Kidney glomerular epithelial cell (primary cell): ENCODE measurements at regions not wholly inside any gene's neighbourhood (a gene's known extent, or its start where the extent isn't known, plus 50 kb on each side); places are given as distances from the start of the nearest gene placed in this dataset.

ENCODE experiments used
- DNase-seq: peaks from one replicate; lab custom pipeline; 2025; lab: John Stamatoyannopoulos, UW

GRCh38 chr7:109126404-109127050, 556.9 kb downstream of the DNAJB9 start:
- no peak for DNase-seq

- no peak for DNase-seq
These were observed 557.5 kb downstream of the DNAJB9 start for GRCh38 chr7:109127145-109127544.

- no peak for DNase-seq
These were observed 561.5 kb downstream of the DNAJB9 start for GRCh38 chr7:109131141-109131540.

GRCh38 chr7:109136893-109137292, 567.2 kb downstream of the DNAJB9 start:
- DNase-seq: no peak

GRCh38 chr7:109154748-109155147, 585.1 kb downstream of the DNAJB9 start:
- DNase-seq: no peak

- no peak for DNase-seq
These were observed 588.6 kb downstream of the DNAJB9 start for GRCh38 chr7:109158246-109158645.

DNA sequence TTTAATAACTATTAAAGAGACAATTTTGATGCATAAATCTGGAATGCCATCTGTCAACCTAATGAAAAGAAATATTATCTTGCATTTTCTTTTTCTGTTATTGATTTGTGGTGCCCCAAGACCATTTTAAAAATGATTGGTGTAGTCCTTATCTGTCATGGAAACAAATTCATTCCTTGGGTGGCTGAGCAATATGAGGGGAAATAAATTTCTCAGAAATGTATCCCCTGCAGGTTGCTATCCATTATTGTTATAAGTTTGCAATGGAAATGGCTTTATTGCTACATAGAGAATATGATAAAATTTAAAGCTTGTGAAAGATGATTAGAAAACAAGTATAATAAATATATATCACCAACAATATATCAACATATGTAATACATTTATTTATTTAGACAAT, 607.0 kb downstream of the DNAJB9 start:
- no peak for DNase-seq

DNA sequence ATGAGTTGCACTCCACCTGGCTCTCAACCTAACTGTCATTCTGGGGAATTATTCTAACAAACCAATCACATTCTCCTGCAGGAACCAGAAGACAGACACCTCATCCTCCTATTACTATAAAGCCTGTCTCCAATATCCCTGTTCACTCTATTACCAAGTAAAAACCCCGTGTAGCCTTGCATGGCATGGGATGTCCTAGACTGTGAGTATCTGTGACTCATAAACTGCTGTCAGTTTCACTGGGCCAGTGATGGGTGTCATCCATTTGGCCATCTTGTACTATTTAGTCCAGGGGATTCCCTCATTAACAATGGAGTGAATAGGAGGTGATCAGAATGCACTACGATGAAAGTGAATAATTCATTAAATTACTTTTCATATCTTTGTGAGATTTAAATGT, 608.7 kb downstream of the DNAJB9 start:
- DNase-seq: no peak

- no peak for DNase-seq
These were observed 609.9 kb downstream of the DNAJB9 start for GRCh38 chr7:109179601-109180000.

- no peak for DNase-seq
These were observed 621.2 kb downstream of the DNAJB9 start for GRCh38 chr7:109190766-109191398.

- no peak for DNase-seq
These were observed 636.5 kb downstream of the DNAJB9 start for GRCh38 chr7:109206196-109206595.

GRCh38 chr7:109213081-109213480, 643.4 kb downstream of the DNAJB9 start:
- DNase-seq: no peak

GRCh38 chr7:109215341-109215740, 645.7 kb downstream of the DNAJB9 start:
- DNase-seq: no peak

GRCh38 chr7:109224100-109224499, 654.4 kb downstream of the DNAJB9 start:
- DNase-seq: no peak

DNA sequence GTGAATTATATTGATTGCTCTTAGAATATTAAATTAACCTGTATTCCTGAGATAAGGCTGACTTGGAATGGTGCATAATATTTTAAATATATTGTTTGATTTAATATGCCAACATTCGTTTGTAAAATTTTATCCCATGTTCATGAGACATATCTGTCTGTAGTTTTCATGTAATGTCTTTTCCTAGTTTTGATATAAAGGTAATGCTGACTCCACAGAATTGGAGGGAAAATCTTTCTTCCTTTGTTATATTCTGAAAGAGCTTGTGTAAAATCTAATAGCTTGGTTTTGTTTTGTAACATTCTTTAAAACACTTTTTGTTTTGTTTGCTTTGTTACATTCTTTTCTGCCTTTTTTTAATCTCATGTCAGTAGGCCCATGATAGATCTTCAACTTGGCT, 657.0 kb downstream of the DNAJB9 start:
- DNase-seq: no peak

DNA sequence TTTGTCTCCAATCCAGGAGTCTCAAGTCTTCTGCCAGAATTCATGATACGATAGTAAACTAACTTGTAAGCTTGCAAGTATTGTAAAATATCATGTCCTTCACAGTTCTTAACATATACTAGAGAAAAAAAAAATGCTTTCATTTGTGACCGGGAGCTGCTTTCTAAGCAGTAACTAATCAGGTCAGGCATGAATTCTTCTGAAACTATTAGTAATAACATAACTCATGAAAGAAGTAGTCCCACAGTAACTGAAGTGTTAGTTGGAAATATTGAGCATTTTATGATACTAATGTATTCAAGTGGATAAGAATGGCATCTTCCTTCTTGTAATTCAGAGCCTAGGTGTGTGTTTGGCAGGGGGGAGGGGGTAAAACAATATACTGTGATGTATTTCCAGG, 665.6 kb downstream of the DNAJB9 start:
- no peak for DNase-seq

- DNase-seq: no peak
These were observed 676.8 kb downstream of the DNAJB9 start for GRCh38 chr7:109246330-109247077.

DNA sequence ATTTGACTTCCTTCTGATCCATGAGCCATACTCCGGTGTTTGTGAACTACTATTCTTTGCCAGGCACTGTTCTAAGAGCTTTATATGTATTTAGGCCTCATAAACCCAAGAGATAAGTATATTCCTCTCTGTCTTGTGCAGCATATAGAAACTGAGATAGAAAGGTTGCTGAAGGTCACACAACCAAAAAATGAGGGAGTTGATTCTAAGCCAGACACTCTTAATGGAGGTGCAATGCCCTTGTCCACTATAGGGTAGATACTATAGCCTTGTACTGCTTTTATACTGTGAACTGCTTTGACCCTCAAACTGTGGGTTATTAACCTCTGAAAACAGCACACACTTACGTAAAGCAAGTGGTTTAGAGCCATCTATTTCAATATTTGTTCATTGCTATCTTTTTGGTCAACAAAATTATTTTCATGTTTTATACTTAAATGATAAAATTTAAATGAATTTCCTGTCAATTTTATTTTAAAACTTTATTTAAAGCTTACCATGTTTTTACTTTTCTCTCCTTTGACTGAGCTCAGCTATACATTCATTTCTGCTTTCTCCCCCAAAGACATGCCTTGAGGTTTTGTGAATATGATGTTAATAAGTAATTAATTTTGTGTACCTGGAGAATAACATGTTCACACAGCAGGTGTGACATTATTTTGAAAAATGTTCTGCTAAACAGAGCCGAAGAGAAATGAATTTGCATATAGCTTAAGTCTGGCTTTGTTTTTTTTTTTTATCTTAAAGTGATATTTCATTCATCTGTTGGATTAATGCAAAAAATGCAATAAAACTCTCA, 687.3 kb downstream of the DNAJB9 start:
- DNase-seq: no peak

GRCh38 chr7:109259151-109259550, 689.5 kb downstream of the DNAJB9 start:
- no peak for DNase-seq

DNA sequence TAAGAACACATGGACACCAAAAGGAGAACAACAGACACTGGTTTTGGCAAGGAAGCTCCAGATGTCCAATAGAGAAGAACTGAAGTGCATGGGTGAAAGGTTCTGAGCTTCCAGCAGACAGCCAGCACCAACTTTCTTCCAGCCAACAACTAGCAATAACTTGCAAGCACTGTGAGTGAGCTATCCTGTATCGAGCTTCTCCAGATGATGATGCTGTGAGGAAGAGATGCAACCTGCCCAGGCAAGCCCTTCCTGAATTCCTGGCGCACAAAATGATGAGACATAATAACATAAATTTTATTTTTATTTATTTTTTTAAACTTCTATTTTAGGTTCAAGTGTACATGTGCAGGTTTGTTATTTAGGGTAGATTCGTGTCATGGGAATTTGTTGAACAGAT, 692.1 kb downstream of the DNAJB9 start:
- no peak for DNase-seq

DNA sequence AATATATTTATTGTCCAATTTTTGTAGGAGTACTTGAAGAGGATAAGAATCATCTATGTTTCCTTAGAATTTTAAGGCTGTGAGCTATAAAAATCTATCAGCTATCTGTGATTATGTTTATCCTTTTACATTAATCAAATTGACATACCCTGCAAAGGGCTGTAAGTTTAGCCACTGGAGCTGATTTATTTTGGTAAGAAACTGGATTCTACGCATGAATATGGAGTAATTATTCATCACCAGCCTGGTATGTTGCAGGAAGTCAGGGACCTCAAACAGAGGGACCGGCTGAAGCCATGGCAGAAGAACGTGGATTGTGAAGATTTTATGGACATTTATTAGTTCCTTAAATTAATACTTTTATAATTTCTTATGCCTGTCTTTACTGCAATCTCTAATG, 696.9 kb downstream of the DNAJB9 start:
- DNase-seq: no peak

DNA sequence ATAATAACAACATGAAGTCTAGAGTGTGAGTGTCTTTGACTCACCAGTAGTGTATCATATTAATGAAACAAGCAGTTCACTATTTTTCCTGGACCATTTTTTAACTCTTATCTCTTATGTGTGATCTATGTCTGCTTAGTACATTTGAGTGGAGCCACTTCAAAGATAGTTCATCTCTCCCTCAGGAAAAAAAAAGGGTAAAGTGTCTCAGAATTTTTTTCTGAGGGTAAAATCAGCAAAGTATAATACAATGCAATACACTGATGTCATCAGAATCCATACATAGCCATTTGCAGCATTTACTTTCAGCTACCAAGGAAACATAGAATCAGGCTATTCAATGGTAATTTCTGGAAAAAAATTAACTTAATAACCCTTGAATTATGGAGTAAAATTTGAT, 706.7 kb downstream of the DNAJB9 start:
- DNase-seq: no peak

DNA sequence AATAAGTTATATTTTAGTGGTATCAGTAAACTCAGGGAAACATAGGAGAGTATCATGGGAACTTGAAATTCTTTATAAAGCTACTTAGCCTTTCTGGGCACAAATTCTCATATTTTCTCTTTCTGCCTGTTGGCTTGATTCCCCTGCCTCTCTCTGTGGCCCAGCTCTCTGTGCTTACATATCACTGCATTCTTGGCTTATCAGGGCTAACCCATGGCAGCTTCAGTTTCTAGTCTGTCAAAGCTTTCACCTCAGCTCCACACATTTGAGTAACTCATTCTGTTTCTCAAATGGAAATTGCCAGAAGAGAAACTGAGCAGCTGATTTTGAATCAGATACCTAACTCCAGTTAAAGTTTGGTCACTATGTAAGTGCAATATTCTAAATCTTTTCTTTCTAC, 713.1 kb downstream of the DNAJB9 start:
- no peak for DNase-seq
